ENCODE measurements at regions not wholly inside any gene's neighbourhood (a gene's known extent, or its start where the extent isn't known, plus 50 kb on each side); places are given as distances from the start of the nearest gene placed in this dataset.

- Histone ChIP-seq H3K27me3 (replicated peaks; ENCODE audit: insufficient read depth, low read length) (peaks cover 38% of the 10 kb centered on the region), H3K4me3 (ENCODE audit: low read length) (no peak overlapping the region), H3K4me2 (ENCODE audit: low read depth, low read length) (no peak overlapping the region), H3K36me3 (replicated peaks; ENCODE audit: insufficient read depth, low read length) (no peaks in the 10 kb centered on the region), H4K20me1 (ENCODE audit: insufficient read depth, low read length) (no peaks in the 10 kb centered on the region), H3K79me2 (ENCODE audit: low read length) (no peaks in the 10 kb centered on the region), H2AFZ (ENCODE audit: low read length) (no peak overlapping the region), H3K9ac (ENCODE audit: low read length) (no peak overlapping the region), H3K9me3 (replicated peaks; ENCODE audit: insufficient read depth, low read length) (no peaks in the 10 kb centered on the region), H3F3A (ENCODE audit: insufficient read depth, low read length) (no peaks in the 10 kb centered on the region), H3K4me1 (ENCODE audit: low read length) (no peaks in the 10 kb centered on the region), H3K27ac (ENCODE audit: low read length) (no peak overlapping the region), H3K9me2 (replicated peaks; ENCODE audit: insufficient read depth, low read length) (no peaks in the 10 kb centered on the region)
- TF ChIP-seq EZH2phosphoT487 (IDR thresholded peaks at IDR 0.05; ENCODE audit: low read length) (no peak), EZH2 (optimal IDR thresholded peaks at IDR 0.05; ENCODE audit: low read depth, low read length) (no peak)
- TF ChIP-seq, protein P1, sequence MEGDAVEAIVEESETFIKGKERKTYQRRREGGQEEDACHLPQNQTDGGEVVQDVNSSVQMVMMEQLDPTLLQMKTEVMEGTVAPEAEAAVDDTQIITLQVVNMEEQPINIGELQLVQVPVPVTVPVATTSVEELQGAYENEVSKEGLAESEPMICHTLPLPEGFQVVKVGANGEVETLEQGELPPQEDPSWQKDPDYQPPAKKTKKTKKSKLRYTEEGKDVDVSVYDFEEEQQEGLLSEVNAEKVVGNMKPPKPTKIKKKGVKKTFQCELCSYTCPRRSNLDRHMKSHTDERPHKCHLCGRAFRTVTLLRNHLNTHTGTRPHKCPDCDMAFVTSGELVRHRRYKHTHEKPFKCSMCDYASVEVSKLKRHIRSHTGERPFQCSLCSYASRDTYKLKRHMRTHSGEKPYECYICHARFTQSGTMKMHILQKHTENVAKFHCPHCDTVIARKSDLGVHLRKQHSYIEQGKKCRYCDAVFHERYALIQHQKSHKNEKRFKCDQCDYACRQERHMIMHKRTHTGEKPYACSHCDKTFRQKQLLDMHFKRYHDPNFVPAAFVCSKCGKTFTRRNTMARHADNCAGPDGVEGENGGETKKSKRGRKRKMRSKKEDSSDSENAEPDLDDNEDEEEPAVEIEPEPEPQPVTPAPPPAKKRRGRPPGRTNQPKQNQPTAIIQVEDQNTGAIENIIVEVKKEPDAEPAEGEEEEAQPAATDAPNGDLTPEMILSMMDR (IDR thresholded peaks at IDR 0.05; ENCODE audit: low read length): no peak
- no peak for DNase-seq
Observed at GRCh38 chr16:86051368-86052114, 152.6 kb downstream of the IRF8 start.

DNA sequence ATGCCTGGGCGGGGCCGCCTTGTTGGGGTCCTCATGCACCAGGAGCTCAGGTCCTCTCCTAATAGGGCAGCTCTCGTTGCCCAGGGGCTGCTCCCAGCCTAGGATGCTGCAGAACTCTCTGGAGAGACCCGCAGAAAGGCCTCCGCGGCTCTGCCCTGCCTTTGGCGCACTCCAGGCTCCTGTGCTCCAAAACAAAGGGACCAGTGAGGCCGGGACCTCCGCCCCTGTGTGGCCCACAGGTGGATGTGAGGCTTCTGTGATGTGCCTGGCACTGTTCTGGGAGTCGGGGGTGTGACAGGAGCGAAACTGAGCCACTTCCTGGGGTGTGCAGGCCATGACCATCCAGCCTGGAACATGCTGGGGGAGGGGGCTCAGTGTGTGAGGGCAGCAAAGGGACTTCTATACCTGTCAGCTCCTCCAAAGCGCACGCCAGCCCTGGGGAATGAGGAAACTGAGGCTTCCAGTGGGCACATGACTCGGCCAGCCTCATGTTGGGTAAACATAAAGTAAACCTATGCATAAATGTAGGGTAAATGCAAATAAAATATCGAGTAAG, 153.2 kb downstream of the IRF8 start:
- H3K36me3 ChIP-seq (replicated peaks; ENCODE audit: insufficient read depth, low read length): no peaks in the 10 kb centered on the region
- H3K9me3 ChIP-seq (replicated peaks; ENCODE audit: insufficient read depth, low read length): no peaks in the 10 kb centered on the region
- H2AFZ ChIP-seq (ENCODE audit: low read length): no peak overlapping the region
- no peak for DNase-seq
- H4K20me1 ChIP-seq (ENCODE audit: insufficient read depth, low read length): no peaks in the 10 kb centered on the region
- no peak for TF ChIP-seq EZH2 (optimal IDR thresholded peaks at IDR 0.05; ENCODE audit: low read depth, low read length)
- TF ChIP-seq, protein P1 (IDR thresholded peaks at IDR 0.05; ENCODE audit: low read length): no peak
- TF ChIP-seq EZH2phosphoT487 (IDR thresholded peaks at IDR 0.05; ENCODE audit: low read length): no peak
- no peak overlapping the region for H3K4me2 ChIP-seq (ENCODE audit: low read depth, low read length)
- H3K9me2 ChIP-seq (replicated peaks; ENCODE audit: insufficient read depth, low read length): no peaks in the 10 kb centered on the region
- H3K27ac ChIP-seq (ENCODE audit: low read length): no peak overlapping the region
- no peaks in the 10 kb centered on the region for H3F3A ChIP-seq (ENCODE audit: insufficient read depth, low read length)
- no peaks in the 10 kb centered on the region for H3K4me1 ChIP-seq (ENCODE audit: low read length)
- no peak overlapping the region for H3K4me3 ChIP-seq (ENCODE audit: low read length)
- H3K27me3 ChIP-seq (replicated peaks; ENCODE audit: insufficient read depth, low read length): peaks cover 32% of the 10 kb centered on the region
- no peaks in the 10 kb centered on the region for H3K79me2 ChIP-seq (ENCODE audit: low read length)
- no peak overlapping the region for H3K9ac ChIP-seq (ENCODE audit: low read length)

DNA sequence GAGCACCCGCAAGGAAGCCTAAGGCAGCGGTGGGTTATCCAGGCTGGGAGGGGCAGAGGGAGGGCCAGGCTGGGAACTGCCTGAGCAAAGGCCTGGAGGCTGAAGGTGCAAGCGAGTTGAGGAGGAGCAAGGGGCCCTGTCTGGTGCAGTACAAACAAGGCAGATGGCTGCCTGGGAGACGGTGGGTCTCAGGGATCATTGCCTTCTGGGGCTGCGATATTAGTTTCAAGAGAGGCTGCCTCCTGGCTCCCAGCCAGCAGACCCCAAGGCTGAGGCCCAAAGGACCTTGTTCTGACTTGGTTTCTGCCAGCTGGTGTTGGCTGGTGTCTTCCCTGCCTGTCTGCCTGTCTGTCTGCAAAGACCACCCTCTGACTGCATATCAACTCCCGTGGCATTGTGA, 154.0 kb downstream of the IRF8 start:
- Histone ChIP-seq H3K27me3 (replicated peaks; ENCODE audit: insufficient read depth, low read length) (peaks cover 24% of the 10 kb centered on the region), H3F3A (ENCODE audit: insufficient read depth, low read length) (no peaks in the 10 kb centered on the region)
- TF ChIP-seq EZH2 (optimal IDR thresholded peaks at IDR 0.05; ENCODE audit: low read depth, low read length) (no peak), EZH2phosphoT487 (IDR thresholded peaks at IDR 0.05; ENCODE audit: low read length) (no peak)
- TF ChIP-seq, protein P1 (IDR thresholded peaks at IDR 0.05; ENCODE audit: low read length): no peak

More for the DNA sequence above, 154.0 kb downstream of the IRF8 start:
- no peaks in the 10 kb centered on the region for H3K79me2 ChIP-seq (ENCODE audit: low read length)
- H2AFZ ChIP-seq (ENCODE audit: low read length): no peak overlapping the region
- no peak overlapping the region for H3K27ac ChIP-seq (ENCODE audit: low read length)
- H4K20me1 ChIP-seq (ENCODE audit: insufficient read depth, low read length): no peaks in the 10 kb centered on the region
- no peaks in the 10 kb centered on the region for H3K9me2 ChIP-seq (replicated peaks; ENCODE audit: insufficient read depth, low read length)
- H3K9ac ChIP-seq (ENCODE audit: low read length): no peak overlapping the region
- H3K4me2 ChIP-seq (ENCODE audit: low read depth, low read length): no peak overlapping the region
- no peaks in the 10 kb centered on the region for H3K36me3 ChIP-seq (replicated peaks; ENCODE audit: insufficient read depth, low read length)
- H3K9me3 ChIP-seq (replicated peaks; ENCODE audit: insufficient read depth, low read length): no peaks in the 10 kb centered on the region
- H3K4me1 ChIP-seq (ENCODE audit: low read length): no peaks in the 10 kb centered on the region
- no peak overlapping the region for H3K4me3 ChIP-seq (ENCODE audit: low read length)
- no peak for DNase-seq
